NCI-H345 treated with DMSO at 0.1 percent for 48 hours (cell line): ENCODE measurements at regions not wholly inside any gene's neighbourhood (a gene's known extent, or its start where the extent isn't known, plus 50 kb on each side); places are given as distances from the start of the nearest gene placed in this dataset.
"Not testable (repeated sequence)": the region's sequence is repeated elsewhere in the genome, so short reads cannot be mapped to it uniquely, and the experiment has no call there.

Experiments
- DNase-seq: peaks from one replicate; lab custom pipeline; 2025; ENCODE audit not compliant: unreplicated experiment; lab: John Stamatoyannopoulos, UW

DNA sequence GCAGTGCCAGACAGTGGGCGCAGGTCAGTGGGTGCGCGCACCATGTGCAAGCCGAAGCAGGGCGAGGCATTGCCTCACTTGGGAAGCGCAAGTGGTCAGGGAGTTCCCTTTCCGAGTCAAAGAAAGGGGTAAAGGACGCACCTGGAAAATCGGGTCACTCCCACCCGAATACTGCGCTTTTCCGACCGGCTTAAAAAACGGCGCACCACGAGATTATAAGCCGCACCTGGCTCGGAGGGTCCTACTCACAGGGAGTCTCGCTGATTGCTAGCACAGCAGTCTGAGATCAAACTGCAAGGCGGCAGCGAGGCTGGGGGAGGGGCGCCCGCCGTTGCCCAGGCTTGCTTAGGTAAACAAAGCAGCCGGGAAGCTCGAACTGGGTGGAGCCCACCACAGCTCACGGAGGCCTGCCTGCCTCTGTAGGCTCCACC, 77.9 kb downstream of the NR4A2 start:
- not testable (repeated sequence) for DNase-seq

DNA sequence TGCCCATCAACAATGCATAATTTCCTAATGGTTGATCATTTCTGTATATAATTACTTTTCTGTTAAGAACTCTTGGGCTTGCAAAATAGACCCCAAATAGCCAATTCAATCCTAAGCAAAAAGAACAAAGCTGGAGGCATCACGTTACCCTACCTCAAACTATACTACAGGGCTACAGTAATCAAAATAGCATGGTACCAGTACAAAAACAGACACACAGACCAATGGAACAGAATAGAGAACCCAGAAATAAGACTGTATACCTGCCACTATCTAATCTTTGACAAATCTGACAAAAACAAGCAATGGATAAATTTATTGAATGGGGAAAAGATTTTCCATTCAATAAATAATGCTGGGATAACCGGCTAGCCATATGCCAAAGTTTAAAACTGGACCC, 78.8 kb downstream of the NR4A2 start:
- no peak for DNase-seq

DNA sequence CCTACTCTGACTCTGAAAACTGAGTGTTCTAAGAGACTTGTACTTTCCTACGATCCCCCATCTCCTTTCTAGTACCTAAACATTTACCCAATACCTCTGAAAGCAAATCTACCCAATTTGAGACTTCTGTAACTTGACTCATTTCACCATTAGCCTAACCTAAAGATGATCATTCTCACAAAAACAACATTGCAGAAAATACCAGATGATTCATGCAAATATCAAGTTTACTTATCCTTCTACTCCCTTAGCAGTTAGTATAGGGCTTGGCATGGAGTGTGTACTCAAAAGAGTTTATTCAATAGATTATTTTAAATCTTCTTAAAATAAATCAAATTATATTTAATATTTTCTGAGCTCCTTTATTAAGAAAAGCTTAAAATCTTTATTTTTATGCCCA, 89.6 kb downstream of the NR4A2 start:
- DNase-seq, result no peak

DNA sequence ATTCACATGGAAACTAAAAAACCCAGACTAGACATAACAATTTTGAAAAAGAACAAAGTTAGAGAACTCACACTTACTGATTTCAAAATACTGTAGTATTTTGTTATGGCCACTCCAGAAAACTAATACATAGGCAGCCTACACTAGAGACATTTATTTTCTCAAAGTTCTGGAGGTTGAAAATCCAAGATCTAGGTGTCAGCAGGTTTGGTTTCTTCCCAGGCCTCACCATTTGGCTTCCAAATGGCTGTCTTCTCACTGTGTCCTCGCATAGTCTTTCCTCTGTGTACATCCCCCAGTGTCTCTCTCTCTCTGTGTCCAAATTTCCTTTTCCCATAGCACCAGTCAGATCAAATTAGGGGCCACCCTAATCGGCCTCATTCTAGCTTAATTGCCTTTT, 95.0 kb downstream of the NR4A2 start:
- DNase-seq, result no peak

DNA sequence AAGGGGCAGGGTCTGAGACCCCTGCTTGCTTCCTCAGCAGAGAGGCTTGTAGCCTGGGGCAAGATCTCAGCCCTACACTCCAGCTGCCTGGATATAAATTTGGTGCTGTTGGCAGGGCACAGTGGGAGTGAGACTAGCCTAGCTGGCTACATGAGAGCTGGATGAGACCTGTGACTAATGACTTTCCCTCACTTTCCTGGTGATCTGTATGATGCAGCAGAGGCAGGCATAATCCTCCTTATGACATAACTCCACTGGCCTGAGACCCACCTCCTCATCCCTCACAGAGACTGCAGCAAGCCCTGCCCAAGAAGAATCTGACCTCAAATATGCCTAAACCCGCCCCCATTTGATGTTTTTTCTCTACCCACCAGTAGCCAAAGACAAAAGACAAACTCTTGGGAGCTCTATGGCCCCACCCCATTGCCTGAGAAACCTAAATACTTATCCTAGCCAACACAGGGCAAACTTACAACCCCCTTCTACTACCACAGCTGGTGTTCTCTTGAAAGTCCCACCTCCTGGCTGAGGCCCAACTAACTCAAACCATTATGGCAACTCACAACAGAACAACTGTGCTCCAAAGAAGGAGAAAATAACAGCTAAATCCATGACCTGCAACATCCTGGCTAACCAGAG, 102.7 kb downstream of the NR4A2 start:
- DNase-seq, result no peak

DNA sequence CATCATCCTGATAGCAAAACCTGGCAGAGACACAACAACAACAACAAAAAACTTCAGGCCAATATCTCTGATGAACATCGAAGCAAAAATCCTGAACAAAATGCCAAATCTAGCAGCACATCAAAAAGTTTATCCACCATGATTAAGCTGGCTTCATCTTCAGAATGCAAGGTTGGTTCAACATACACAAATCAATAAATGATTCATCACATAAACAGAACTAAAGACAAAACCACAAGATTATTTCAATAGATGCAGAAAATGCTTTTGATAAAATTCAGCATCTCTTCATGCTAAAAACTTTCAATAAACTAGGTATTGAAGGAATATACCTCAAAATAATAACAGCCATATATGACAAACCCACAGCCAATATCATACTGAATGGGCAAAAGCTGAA, 109.2 kb downstream of the NR4A2 start:
- not testable (repeated sequence) for DNase-seq

DNA sequence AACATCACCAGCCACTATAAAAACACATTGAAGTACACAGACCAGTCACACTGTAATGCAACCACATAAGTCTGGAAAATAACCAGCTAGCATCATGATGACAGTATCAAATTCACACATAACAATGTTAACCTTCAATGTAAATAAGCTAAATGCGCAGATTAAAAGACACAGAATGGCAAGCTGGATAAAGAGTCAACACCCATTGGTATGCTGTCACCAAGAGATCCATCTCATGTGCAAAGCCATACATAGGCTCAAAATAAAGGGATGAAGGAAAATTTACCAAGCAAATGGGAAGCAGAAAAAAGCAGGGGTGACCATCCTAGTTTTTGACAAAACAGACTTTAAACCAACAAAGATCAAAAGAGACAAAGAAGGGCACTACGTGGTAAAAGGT, 110.8 kb downstream of the NR4A2 start:
- no peak for DNase-seq

DNA sequence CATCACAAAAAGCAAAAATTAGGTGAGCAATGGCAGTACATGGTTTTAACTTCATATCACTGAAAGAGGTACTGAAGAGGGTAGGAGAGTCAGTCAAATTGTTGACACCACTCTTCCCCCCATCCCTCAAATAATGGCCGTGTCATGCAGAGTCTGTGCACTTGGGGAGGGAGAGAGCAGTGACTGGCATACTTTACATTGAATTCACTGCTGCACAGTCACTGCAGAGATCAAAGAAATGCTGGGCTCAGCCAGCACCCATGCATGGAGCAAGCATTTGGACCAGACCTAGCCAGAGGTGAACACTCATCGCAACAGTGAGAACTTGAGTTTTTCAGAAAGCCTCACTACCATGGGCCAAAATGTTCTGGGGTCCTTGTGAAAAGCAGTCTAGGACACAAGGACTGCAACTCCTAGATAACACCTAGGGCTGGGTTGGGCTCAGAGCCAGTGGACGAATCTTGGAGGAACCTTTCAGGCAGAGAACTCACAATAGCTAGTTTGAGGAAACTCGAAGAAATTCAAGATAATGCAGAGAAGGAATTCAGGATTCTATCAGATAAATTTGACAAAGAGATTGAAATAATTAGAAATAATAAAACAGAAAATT, 112.9 kb downstream of the NR4A2 start:
- no peak for DNase-seq

DNA sequence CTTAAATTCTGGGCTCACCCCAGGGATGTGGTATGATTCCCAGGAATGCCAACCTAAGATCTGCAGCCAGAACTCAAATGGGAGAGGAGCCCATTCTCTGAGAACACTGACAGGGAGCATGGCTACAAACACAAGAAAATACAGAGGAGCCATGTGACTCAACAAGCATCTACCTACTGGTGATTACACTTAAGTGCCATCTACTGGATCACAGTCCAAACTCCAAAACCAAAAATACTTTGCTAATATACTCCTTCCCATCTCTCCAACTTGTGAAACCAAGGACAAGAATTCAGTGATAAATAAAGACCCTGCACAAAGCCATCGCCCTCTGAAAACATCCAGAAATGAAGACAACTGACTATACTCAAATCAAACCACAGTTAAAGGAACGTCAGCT, 116.9 kb downstream of the NR4A2 start:
- no peak for DNase-seq

DNA sequence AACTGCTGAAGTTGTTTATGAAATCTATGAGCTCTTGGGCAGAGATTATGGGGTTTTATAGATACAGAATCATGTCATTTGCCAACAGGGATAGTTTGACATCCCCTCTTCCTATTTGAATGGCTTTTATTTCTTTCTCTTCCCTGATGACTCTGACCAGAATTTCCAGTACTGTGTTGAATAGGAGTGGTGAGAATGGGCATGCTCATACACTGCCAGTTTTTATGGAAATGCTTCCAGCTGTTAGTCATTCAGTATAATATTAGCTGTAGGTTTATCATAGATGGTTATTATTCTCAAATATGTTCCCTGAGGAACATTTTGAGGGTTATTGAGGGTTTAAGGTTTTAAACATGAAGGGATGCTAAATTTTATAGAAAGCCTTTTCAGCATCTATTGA, 121.2 kb downstream of the NR4A2 start:
- no peak for DNase-seq

DNA sequence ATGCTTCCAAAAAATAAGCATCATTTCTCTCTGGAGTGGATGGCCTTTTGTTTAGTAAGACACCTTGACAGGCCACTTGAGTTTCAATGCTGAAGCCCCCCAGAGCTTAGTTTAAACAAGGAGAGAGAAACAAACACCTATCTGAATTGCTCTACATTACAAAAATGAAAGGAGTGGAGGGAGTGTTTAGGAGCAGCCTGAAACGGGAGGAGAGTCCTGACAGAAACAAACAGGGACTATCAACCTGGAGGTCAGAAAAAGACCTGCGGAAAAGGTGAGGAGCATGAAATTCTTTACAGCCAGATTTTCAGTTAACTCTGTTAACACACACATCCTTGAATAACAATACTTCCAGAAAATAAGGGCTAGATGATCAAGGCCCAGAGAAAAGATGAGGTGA, 126.2 kb downstream of the NR4A2 start:
- no peak for DNase-seq

DNA sequence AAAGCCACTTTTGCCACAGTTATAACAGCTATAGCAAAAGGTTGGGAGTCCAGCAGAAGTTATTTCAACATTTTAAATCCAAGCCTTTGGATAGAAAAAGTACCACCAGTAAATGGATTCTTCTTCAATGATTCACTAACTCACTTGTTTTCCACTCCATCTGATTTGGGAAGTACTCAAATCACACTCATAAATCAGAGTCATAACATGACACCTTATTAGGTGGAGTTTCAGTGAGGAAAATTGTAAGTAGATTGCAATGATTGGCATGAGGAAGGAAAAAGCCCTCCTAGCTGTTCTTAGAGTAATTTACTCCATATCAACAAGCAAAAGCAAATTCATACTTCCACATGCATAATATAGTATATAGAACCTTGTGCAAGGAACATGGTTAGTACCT, 132.9 kb downstream of the NR4A2 start:
- DNase-seq, result no peak

DNA sequence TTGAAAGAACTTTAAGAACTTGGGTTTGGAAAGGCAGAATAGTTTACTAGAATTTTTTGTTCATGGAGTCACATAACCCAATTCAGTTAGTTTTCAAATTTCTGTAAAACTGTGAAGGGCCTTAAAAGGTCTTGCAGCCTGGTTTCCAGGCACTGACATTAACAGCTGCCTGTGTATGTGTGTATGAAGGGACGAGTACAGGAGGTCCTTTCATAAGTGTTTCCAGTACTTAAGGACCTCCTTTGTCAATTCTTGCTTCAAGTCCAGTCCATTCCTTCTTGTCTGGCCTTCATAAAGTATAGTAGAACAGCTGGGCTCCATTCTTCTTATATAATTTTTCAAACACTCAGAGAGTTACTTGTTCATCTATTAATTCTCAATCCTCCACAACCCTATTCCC, 136.5 kb downstream of the NR4A2 start:
- DNase-seq, result no peak

DNA sequence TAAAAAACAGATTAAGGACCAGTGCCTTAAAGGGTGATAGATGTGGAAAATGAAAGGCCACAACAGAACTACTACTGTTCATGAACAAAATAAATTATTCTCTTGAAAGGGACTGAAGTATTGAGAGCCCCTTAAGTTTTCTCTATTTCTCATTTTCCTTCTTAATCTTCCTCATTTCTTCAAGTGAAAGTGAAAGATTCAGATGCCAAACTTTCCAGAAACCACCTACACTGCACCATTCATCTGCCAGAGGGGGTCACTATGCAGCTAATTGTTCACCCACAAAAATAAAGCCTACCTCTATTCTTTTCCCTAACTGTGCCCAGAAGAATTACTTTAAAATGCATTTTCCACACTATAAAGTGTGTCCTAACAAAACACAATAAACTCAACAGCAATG, 140.1 kb downstream of the NR4A2 start:
- DNase-seq, result no peak

DNA sequence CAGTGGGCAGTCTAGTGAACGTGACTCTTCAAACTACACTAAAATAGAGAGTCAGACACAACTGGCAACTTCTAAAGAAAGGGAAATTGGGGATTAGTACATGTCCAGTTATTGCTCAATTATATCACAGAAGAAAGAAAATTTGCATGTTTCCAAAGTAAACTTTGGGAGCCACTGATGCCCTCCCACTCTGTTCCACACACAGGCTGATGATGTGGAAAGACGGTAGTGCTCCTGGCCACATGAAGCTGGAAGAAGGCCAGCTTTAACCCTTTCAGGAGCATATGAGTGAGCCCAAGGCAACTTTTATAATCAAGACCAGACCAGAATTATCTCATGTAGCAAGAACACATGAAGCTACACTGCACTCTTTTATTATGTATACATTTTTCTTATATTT, 141.0 kb downstream of the NR4A2 start:
- DNase-seq, result no peak

DNA sequence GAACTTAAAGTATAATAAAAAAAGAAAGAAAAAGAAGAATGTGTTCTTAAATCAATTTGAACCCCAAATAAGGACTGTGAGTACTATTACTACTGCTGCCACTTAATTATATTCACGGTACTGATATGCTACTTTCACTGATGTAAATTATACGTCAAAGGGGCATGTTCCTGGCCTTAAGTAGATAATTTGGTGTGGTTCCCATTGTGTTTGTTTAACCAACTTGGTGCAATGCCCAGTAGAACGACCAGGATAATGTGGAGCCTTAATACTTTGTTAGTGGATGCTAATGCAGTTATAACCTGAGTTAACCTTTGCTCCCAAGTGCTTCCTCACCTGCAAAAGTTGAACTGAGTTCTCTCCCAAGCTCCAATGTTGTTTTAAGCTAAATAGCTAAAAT, 142.0 kb downstream of the NR4A2 start:
- no peak for DNase-seq

DNA sequence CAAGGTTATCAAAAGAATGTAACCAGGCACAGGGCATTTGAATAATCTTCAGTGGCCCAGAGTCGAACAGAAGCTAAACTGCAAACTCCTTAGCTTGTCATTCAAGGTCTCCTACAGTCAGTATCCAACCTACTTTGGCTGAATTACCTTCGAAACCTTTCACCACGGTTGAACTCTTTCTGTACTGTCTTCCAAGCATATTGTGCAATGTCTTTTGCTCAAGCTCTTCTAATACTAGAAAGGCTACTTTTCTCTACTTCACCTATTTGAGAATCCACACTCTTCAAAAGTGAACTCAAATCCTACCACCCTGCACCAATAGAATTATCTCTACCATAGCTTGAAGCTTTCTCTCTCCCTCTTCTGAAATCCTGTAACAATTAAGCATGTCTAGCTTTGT, 142.9 kb downstream of the NR4A2 start:
- no peak for DNase-seq

DNA sequence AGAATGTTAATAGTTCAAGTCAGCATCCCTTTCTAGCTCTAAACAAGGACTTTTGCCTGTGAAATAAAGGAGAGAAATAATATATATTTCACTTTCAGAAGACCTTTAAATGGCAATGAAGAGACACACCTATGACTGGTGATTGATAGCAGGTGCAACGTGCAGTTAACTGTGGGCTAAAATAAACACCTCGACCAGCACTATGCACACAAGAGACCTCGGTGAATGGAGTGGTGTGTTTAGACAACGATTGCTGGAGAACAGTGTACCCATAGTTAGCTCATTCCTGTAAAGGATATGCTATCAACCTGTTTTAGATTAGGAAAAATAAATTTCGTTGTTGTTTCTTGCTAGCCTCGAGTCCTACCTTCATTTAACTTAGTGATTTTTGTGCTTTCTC, 143.4 kb downstream of the NR4A2 start:
- DNase-seq, result peak; percentile 64

DNA sequence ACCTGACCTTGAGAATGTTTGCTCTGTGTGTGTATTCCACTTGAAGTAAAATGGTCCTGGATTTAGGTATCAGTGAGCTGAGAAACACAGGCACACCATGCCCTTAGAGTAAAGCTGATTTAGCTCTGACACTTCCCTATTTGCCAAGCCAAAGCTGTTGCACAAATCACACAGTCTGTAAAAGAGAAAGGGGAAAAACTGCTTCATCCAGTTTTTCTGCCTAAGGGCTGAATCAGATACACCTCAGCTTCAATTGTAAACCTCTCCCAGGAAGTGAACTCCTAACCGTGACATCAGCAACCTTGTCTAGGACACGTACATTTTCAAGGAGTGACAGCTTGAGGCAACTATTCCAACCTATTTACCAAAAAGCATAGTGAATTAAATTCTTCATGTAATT, 150.4 kb downstream of the NR4A2 start:
- peak; percentile 76 for DNase-seq

DNA sequence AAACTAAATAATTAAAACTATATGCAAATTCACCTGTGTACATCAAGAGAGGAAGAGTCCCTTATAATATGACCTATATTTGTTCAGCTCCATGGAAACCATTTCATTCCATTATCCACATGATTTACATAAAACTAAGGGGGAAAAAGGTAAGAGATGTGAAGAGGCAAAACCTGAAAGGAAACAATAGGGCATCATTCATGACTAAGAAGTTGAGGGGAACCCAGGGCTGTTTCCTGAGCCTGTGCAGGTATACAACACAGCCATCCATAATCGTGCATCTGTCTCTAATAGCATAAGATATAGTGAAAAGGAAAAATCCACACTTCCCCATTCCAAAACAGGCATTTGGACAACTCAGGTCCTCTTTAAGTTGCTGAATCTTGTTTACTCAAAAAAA, 151.3 kb downstream of the NR4A2 start:
- no peak for DNase-seq

DNA sequence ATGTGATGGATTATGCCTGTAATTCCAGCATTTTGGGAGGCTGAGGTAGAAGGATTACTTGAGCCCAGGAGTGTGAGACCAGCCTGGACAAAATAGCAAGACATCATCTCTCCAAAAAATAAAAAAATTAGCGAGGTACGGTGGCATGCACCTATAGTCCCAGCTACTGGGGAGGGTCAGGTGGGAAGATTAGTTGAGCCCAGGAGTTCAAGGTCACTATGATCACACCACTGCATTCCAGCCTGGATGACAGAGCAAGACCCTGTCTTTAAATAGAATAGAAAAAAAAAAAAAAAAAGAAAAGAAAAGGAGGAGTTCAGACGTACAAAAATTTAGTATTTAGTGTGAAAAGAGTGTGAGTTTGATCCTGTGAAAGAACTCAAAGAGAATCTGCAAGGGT, 154.9 kb downstream of the NR4A2 start:
- DNase-seq, result no peak

DNA sequence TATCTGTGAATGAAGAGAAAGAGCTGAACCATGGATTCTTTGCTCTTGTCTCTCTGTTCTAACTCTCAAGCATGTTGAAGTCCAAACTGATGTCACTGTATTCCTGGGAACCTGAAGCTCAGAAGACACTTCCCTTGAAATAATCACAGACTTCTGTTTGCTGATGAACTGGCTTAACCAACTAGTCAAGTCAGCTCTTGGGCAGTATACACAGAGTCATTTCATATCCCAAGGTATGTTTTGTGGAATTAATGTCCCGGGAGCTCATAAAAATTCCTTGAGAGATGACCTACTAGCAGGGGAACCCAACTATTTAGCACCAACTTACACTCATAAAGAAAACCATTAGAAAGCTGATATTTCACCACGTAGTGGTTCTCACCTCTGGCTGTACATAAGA, 156.6 kb downstream of the NR4A2 start:
- no peak for DNase-seq

DNA sequence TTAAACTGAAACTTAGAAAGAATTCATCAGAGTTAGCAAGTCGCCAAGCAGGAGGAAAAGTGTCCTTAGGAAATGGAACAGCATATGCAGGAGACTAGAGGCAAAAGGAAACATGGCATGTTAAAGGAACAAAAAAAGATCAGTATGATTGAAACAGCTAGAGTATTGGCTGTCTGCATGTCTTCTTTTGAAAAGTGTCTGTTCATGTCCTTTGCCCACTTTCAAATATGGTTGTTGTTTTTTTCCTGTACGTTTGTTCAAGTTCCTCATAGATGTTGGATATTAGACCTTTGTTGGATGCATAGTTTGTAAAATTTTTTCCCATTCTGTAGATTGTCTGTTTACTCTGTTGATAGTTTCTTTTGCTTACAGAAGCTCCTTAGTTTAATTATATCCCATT, 161.6 kb downstream of the NR4A2 start:
- no peak for DNase-seq
